ENCODE measurements at regions not wholly inside any gene's neighbourhood (a gene's known extent, or its start where the extent isn't known, plus 50 kb on each side); places are given as distances from the start of the nearest gene placed in this dataset.

DNA sequence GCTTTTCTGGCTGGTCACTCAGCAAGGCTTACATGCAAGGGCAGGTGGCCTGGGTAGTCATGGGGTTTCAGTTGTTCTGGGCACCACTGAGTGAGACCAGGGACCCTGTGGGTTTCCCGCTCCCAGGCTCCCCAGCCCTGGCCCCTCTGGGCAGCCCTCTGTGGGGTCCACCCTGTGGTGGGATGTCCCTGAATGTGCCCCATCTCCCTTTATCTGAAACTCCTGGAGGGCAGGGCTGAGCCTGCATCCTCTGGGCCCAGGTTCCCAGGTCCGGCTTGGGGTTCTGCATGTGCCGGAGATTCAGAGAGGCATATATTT lies 1041.0 kb downstream of the BRD1 start (continued):
- TF ChIP-seq, protein P1, sequence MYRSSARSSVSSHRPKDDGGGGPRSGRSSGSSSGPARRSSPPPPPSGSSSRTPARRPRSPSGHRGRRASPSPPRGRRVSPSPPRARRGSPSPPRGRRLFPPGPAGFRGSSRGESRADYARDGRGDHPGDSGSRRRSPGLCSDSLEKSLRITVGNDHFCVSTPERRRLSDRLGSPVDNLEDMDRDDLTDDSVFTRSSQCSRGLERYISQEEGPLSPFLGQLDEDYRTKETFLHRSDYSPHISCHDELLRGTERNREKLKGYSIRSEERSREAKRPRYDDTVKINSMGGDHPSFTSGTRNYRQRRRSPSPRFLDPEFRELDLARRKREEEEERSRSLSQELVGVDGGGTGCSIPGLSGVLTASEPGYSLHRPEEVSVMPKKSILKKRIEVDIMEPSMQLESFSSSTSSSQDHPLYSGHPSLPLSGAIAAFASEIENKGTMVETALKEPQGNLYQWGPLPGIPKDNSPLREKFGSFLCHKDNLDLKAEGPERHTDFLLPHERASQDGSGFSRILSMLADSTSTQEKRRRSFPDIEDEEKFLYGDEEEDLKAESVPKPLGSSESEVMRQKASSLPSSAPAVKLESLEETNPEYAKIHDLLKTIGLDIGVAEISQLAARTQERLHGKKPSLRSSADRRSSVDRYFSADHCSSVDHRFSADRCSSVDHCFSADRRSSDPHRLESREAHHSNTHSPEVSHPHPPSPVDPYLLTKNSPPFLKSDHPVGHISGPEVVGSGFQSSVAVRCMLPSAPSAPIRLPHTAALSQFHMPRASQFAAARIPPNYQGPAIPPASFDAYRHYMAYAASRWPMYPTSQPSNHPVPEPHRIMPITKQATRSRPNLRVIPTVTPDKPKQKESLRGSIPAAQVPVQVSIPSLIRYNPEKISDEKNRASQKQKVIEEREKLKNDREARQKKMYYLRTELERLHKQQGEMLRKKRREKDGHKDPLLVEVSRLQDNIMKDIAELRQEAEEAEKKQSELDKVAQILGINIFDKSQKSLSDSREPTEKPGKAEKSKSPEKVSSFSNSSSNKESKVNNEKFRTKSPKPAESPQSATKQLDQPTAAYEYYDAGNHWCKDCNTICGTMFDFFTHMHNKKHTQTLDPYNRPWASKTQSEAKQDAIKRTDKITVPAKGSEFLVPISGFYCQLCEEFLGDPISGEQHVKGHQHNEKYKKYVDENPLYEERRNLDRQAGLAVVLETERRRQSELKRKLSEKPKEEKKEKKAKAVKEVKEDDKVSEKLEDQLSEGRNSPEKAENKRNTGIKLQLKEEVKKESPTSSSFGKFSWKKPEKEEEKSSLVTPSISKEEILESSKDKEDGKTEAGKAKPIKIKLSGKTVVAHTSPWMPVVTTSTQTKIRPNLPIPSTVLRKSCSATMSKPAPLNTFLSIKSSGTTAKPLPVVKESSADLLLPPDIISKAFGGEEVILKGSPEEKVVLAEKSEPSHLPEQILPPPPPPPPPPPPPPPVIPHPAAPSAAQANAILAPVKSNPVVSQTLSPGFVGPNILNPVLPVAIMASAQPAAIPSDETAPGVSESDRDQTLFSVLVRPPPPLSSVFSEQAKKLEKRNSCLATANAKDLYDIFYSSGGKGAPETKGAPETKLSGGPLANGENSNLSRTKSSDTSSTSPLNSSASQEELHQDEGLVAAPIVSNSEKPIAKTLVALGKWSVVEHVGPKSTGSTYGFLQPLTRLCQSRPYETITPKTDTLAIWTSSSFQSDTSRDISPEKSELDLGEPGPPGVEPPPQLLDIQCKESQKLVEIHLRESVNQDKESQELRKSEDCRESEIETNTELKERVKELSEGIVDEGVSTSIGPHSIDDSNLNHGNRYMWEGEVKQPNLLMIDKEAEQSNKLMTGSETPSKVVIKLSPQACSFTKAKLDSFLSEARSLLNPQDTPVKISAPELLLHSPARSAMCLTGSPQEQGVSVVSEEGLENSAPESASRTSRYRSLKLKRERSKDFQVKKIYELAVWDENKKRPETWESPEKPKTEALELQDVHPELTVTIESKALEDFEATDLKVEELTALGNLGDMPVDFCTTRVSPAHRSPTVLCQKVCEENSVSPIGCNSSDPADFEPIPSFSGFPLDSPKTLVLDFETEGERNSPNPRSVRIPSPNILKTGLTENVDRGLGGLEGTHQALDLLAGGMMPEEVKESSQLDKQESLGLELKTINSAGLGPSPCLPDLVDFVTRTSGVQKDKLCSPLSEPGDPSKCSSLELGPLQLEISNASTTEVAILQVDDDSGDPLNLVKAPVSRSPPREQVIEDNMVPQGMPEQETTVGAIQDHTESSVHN (CRISPR knock-in tag; IDR thresholded peaks at IDR 0.05), result no peak
- no peak for TF ChIP-seq SNAPC2 (CRISPR knock-in tag; IDR thresholded peaks at IDR 0.05)
- TF ChIP-seq KLF9 (CRISPR knock-in tag; IDR thresholded peaks at IDR 0.05; ENCODE audit: low read depth), result no peak
- TF ChIP-seq FOSL2 (CRISPR knock-in tag; IDR thresholded peaks at IDR 0.05), result no peak
- TF ChIP-seq, protein P2, sequence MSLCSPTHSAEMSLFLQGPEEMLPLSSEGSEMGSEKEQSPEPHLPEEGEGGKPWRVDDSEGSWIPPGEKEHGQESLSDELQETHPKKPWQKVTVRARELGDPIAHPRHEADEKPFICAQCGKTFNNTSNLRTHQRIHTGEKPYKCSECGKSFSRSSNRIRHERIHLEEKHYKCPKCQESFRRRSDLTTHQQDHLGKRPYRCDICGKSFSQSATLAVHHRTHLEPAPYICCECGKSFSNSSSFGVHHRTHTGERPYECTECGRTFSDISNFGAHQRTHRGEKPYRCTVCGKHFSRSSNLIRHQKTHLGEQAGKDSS (CRISPR knock-in tag; IDR thresholded peaks at IDR 0.05; ENCODE audit: borderline replicate concordance, low read depth), result no peak
- no peak for TF ChIP-seq U2AF1 (optimal IDR thresholded peaks at IDR 0.05; ENCODE audit: low read depth, low read length)
- TF ChIP-seq, protein P3, sequence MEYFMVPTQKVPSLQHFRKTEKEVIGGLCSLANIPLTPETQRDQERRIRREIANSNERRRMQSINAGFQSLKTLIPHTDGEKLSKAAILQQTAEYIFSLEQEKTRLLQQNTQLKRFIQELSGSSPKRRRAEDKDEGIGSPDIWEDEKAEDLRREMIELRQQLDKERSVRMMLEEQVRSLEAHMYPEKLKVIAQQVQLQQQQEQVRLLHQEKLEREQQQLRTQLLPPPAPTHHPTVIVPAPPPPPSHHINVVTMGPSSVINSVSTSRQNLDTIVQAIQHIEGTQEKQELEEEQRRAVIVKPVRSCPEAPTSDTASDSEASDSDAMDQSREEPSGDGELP (IDR thresholded peaks at IDR 0.05; ENCODE audit: borderline replicate concordance, low read depth), result no peak
- TF ChIP-seq, protein P4, sequence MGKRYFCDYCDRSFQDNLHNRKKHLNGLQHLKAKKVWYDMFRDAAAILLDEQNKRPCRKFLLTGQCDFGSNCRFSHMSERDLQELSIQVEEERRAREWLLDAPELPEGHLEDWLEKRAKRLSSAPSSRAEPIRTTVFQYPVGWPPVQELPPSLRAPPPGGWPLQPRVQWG (CRISPR knock-in tag; IDR thresholded peaks at IDR 0.05; ENCODE audit: borderline replicate concordance, low read depth), result no peak
- TF ChIP-seq NR1H2 (CRISPR knock-in tag; IDR thresholded peaks at IDR 0.05; ENCODE audit: borderline replicate concordance, low read depth), result no peak
- TF ChIP-seq, protein P5, sequence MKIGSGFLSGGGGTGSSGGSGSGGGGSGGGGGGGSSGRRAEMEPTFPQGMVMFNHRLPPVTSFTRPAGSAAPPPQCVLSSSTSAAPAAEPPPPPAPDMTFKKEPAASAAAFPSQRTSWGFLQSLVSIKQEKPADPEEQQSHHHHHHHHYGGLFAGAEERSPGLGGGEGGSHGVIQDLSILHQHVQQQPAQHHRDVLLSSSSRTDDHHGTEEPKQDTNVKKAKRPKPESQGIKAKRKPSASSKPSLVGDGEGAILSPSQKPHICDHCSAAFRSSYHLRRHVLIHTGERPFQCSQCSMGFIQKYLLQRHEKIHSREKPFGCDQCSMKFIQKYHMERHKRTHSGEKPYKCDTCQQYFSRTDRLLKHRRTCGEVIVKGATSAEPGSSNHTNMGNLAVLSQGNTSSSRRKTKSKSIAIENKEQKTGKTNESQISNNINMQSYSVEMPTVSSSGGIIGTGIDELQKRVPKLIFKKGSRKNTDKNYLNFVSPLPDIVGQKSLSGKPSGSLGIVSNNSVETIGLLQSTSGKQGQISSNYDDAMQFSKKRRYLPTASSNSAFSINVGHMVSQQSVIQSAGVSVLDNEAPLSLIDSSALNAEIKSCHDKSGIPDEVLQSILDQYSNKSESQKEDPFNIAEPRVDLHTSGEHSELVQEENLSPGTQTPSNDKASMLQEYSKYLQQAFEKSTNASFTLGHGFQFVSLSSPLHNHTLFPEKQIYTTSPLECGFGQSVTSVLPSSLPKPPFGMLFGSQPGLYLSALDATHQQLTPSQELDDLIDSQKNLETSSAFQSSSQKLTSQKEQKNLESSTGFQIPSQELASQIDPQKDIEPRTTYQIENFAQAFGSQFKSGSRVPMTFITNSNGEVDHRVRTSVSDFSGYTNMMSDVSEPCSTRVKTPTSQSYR (CRISPR knock-in tag; IDR thresholded peaks at IDR 0.05; ENCODE audit: borderline replicate concordance), result no peak
- no peak for TF ChIP-seq MYNN (CRISPR knock-in tag; IDR thresholded peaks at IDR 0.05; ENCODE audit: low read depth)
- no peak for TF ChIP-seq ZNF329 (CRISPR knock-in tag; IDR thresholded peaks at IDR 0.05; ENCODE audit: low read depth)
- TF ChIP-seq SRSF4 (IDR thresholded peaks at IDR 0.05; ENCODE audit: low read depth, low read length, poor library complexity, severe bottlenecking), result no peak
- no peak for TF ChIP-seq ZBTB1 (CRISPR knock-in tag; IDR thresholded peaks at IDR 0.05; ENCODE audit: borderline replicate concordance)

Measured in HepG2 (cell line).